ENCODE measurements at regions not wholly inside any gene's neighbourhood (a gene's known extent, or its start where the extent isn't known, plus 50 kb on each side); places are given as distances from the start of the nearest gene placed in this dataset.

DNA sequence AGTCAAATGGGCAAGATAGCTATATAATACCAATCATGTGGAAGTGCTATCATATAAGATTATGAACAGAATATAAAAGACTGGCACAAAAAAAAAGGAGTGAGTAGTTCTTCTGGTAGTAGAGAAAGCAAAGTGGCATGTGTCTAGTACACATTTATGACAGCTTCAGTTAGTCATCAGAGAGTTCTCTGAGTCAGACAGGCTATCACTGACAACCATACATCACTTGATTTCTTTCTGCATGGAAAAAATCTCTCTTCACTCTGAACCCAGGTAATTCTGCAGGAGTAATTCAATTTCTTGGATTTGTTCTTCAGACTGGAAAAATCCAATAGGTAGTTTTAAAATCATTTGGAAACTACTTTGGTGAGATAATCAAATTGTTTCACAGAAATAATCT is 286.8 kb upstream of the ANO3 start (continued):
- TF ChIP-seq, protein P1, sequence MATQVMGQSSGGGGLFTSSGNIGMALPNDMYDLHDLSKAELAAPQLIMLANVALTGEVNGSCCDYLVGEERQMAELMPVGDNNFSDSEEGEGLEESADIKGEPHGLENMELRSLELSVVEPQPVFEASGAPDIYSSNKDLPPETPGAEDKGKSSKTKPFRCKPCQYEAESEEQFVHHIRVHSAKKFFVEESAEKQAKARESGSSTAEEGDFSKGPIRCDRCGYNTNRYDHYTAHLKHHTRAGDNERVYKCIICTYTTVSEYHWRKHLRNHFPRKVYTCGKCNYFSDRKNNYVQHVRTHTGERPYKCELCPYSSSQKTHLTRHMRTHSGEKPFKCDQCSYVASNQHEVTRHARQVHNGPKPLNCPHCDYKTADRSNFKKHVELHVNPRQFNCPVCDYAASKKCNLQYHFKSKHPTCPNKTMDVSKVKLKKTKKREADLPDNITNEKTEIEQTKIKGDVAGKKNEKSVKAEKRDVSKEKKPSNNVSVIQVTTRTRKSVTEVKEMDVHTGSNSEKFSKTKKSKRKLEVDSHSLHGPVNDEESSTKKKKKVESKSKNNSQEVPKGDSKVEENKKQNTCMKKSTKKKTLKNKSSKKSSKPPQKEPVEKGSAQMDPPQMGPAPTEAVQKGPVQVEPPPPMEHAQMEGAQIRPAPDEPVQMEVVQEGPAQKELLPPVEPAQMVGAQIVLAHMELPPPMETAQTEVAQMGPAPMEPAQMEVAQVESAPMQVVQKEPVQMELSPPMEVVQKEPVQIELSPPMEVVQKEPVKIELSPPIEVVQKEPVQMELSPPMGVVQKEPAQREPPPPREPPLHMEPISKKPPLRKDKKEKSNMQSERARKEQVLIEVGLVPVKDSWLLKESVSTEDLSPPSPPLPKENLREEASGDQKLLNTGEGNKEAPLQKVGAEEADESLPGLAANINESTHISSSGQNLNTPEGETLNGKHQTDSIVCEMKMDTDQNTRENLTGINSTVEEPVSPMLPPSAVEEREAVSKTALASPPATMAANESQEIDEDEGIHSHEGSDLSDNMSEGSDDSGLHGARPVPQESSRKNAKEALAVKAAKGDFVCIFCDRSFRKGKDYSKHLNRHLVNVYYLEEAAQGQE (IDR thresholded peaks at IDR 0.05; ENCODE audit: low read depth): no peak
- no peak for TF ChIP-seq SIN3A (IDR thresholded peaks at IDR 0.05; ENCODE audit: low read depth)
- TF ChIP-seq, protein P2, sequence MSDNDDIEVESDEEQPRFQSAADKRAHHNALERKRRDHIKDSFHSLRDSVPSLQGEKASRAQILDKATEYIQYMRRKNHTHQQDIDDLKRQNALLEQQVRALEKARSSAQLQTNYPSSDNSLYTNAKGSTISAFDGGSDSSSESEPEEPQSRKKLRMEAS (IDR thresholded peaks at IDR 0.05): no peak
- TF ChIP-seq, protein P3, sequence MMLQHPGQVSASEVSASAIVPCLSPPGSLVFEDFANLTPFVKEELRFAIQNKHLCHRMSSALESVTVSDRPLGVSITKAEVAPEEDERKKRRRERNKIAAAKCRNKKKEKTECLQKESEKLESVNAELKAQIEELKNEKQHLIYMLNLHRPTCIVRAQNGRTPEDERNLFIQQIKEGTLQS (IDR thresholded peaks at IDR 0.05): no peak
- no peak for TF ChIP-seq CBX3 (IDR thresholded peaks at IDR 0.05; ENCODE audit: low read depth)
- no peak for TF ChIP-seq RAD21 (IDR thresholded peaks at IDR 0.05; ENCODE audit: low read depth)
- TF ChIP-seq FOSL1 (IDR thresholded peaks at IDR 0.05; ENCODE audit: low read depth): no peak
- TF ChIP-seq POLR2A (IDR thresholded peaks at IDR 0.05; ENCODE audit: borderline replicate concordance, extremely low read depth, insufficient read depth, insufficient read length): no peak

DNA sequence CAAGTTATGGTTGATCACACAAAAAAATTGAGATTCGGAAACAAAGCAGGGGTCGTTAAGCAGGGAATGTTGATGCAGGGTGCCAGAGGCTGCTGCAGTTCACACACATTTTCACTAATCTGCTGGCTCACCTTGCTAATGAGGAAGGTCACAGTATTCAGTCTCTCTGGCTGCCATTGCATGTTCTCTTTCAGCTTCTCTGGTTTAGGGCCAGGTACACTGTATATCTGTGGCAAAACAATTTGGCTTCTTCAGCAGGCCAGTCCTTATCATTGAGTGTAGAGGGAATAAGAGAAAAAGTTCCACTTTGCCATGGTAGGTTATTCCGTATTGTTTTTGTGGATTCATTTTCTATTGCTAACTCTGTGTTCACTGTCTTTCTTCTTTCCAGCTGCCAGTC is 283.7 kb upstream of the ANO3 start:
- Histone ChIP-seq H3K27me3 (ENCODE audit: insufficient read depth, low read length) (no peaks in the 10 kb centered on the region), H3K36me3 (ENCODE audit: control insufficient read depth in 1 of 2, insufficient read depth in 2 of 2, low read length in 2 of 2) (no peaks in the 10 kb centered on the region), H3K4me2 (ENCODE audit: low read length) (no peak overlapping the region), H3K27ac (ENCODE audit: low read depth, low read length) (no peak overlapping the region), H3K4me1 (ENCODE audit: control insufficient read depth in 1 of 2, insufficient read depth in 2 of 2, low read length in 2 of 2) (no peaks in the 10 kb centered on the region), H2AFZ (ENCODE audit: low read depth, low read length, poor library complexity, severe bottlenecking) (no peak overlapping the region), H3K9me3 (ENCODE audit: control insufficient read depth in 1 of 2, insufficient read depth in 1 of 2, low read depth in 1 of 2, low read length in 2 of 2) (peaks cover 7 to 9% of the 10 kb centered on the region in 2 experiments; a peak in 2 of 4 replicates), H3K9me2 (ENCODE audit: insufficient read depth) (no peaks in the 10 kb centered on the region), H3K9ac (ENCODE audit: low read length) (no peak overlapping the region), H3K4me3 (replicated peaks in 1 of 2; ENCODE audit: low read depth in 1 of 2, low read length in 2 of 2) (no peak overlapping the region), H3K79me2 (ENCODE audit: insufficient read depth, low read length) (no peaks in the 10 kb centered on the region), H4K20me1 (ENCODE audit: insufficient read depth) (no peaks in the 10 kb centered on the region)
- intact Hi-C loops (cut with micrococcal nuclease): no loop called here
- RAD21 ChIA-PET (ENCODE audit: low non-redundant PET in 1 of 2, low total read pairs in 2 of 2, uncharacterized antibody in 2 of 2, unreplicated experiment in 2 of 2): no interaction called here
- DNase-seq (ENCODE audit: low read depth, low spot score): no peak
- BruUV-seq (replicated peaks): no TSS peak
- CTCF ChIA-PET: no interaction called here
- POLR2A ChIA-PET: no interaction called here
- ATAC-seq: no peak
- no peak for TF ChIP-seq ZNF274 (IDR thresholded peaks at IDR 0.05; ENCODE audit: low read depth, low read length)
- TF ChIP-seq SIN3A (IDR thresholded peaks at IDR 0.05; ENCODE audit: low read depth): no peak
- TF ChIP-seq YY1 (IDR thresholded peaks at IDR 0.05; ENCODE audit: extremely low read depth, insufficient replicate concordance, low read depth, low read length): no peak
- TF ChIP-seq EZH2phosphoT487 (IDR thresholded peaks at IDR 0.05; ENCODE audit: borderline replicate concordance): no peak
- TF ChIP-seq, protein P2 (IDR thresholded peaks at IDR 0.05): no peak
- TF ChIP-seq, protein P3 (IDR thresholded peaks at IDR 0.05): no peak
- no peak for TF ChIP-seq SP1 (IDR thresholded peaks at IDR 0.05; ENCODE audit: low read depth)
- TF ChIP-seq, protein P4, sequence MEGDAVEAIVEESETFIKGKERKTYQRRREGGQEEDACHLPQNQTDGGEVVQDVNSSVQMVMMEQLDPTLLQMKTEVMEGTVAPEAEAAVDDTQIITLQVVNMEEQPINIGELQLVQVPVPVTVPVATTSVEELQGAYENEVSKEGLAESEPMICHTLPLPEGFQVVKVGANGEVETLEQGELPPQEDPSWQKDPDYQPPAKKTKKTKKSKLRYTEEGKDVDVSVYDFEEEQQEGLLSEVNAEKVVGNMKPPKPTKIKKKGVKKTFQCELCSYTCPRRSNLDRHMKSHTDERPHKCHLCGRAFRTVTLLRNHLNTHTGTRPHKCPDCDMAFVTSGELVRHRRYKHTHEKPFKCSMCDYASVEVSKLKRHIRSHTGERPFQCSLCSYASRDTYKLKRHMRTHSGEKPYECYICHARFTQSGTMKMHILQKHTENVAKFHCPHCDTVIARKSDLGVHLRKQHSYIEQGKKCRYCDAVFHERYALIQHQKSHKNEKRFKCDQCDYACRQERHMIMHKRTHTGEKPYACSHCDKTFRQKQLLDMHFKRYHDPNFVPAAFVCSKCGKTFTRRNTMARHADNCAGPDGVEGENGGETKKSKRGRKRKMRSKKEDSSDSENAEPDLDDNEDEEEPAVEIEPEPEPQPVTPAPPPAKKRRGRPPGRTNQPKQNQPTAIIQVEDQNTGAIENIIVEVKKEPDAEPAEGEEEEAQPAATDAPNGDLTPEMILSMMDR (IDR thresholded peaks at IDR 0.05 in 2 of 3, conservative IDR thresholded peaks at IDR 0.05 in 1 of 3; ENCODE audit: borderline replicate concordance in 1 of 3, insufficient read depth in 1 of 3, low read depth in 2 of 3, low read length in 2 of 3): no peak
- no peak for TF ChIP-seq POLR2AphosphoS5 (IDR thresholded peaks at IDR 0.05; ENCODE audit: low read depth, low read length)
- no peak for TF ChIP-seq JUND (IDR thresholded peaks at IDR 0.05)
- TF ChIP-seq, protein P5, sequence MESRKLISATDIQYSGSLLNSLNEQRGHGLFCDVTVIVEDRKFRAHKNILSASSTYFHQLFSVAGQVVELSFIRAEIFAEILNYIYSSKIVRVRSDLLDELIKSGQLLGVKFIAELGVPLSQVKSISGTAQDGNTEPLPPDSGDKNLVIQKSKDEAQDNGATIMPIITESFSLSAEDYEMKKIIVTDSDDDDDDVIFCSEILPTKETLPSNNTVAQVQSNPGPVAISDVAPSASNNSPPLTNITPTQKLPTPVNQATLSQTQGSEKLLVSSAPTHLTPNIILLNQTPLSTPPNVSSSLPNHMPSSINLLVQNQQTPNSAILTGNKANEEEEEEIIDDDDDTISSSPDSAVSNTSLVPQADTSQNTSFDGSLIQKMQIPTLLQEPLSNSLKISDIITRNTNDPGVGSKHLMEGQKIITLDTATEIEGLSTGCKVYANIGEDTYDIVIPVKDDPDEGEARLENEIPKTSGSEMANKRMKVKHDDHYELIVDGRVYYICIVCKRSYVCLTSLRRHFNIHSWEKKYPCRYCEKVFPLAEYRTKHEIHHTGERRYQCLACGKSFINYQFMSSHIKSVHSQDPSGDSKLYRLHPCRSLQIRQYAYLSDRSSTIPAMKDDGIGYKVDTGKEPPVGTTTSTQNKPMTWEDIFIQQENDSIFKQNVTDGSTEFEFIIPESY (IDR thresholded peaks at IDR 0.05; ENCODE audit: extremely low read depth, insufficient replicate concordance, low read length): no peak
- no peak for TF ChIP-seq SRF (IDR thresholded peaks at IDR 0.05; ENCODE audit: low read depth)
- no peak for TF ChIP-seq ZFX (IDR thresholded peaks at IDR 0.05)

Measured in HCT116 (cell line).